WTC11 (cell line): ENCODE measurements at regions not wholly inside any gene's neighbourhood (a gene's known extent, or its start where the extent isn't known, plus 50 kb on each side); places are given as distances from the start of the nearest gene placed in this dataset.

Source experiments
- ATAC-seq: fragments of 200-7000 bp; cut with Tn5 transposase; 2 replicates; pipeline ENCODE4 v1.10.0; 2021; ENCODE audit warnings: mild to moderate bottlenecking, moderate library complexity
- CTCF ChIA-PET: fragments of 300-600 bp; sonication (Branson Sonifier 250); formaldehyde crosslinking; loops from one replicate; lab custom pipeline; 2021; ENCODE audit warnings: antibody characterized with exemption; lab: Charles Lee
- POLR2A ChIA-PET: fragments of 350-600 bp; sonication (Branson Sonifier 250); formaldehyde crosslinking; loops from one replicate; lab custom pipeline; 2021; ENCODE audit warnings: antibody characterized with exemption; lab: Charles Lee
- DNase-seq: peaks from one replicate; pipeline ENCODE4 v3.0.0; 2021; ENCODE audit warnings: low spot score
- H3K27ac Mint-ChIP-seq: 2 replicates; pipeline ENCODE4 v1.8.0; 2021; ENCODE audit warnings: mixed read lengths
- H3K27me3 Mint-ChIP-seq: 2 replicates; pipeline ENCODE4 v1.8.0; 2021; ENCODE audit warnings: low read depth, mild to moderate bottlenecking, moderate library complexity, mixed read lengths
- H3K36me3 Mint-ChIP-seq: 2 replicates; pipeline ENCODE4 v1.8.0; 2021; ENCODE audit warnings: mixed read lengths
- H3K4me1 Mint-ChIP-seq: 2 replicates; pipeline ENCODE4 v1.8.0; 2022; ENCODE audit warnings: mixed read lengths
- H3K4me3 Mint-ChIP-seq: 2 replicates; pipeline ENCODE4 v1.8.0; 2021; ENCODE audit warnings: mild to moderate bottlenecking, moderate library complexity, mixed read lengths
- H3K9me3 Mint-ChIP-seq: 2 replicates; pipeline ENCODE4 v1.8.0; 2021; ENCODE audit warnings: mixed read lengths
- ARID4B ChIP-seq: sonication (generic); formaldehyde crosslinking; IDR thresholded peaks from 2 replicates; pipeline ENCODE4 v1.8.0; 2023; ENCODE audit warnings: missing genetic modification reagents, mild to moderate bottlenecking, borderline replicate concordance
- CDX4 ChIP-seq: fragments of 250-450 bp; sonication (Bioruptor Pico); IDR thresholded peaks from 2 replicates; pipeline ENCODE4 v1.9.0; 2021; ENCODE audit warnings: moderate library complexity, mild to moderate bottlenecking, inconsistent platforms, borderline replicate concordance
- CREM ChIP-seq: sonication (generic); formaldehyde crosslinking; IDR thresholded peaks from 2 replicates; pipeline ENCODE4 v1.8.1; 2022; ENCODE audit warnings: mild to moderate bottlenecking, missing genetic modification reagents, moderate library complexity
- EMX1 ChIP-seq: fragments of 250-450 bp; sonication (Bioruptor Pico); IDR thresholded peaks from 2 replicates; pipeline ENCODE4 v1.8.0; 2021; ENCODE audit warnings: mild to moderate bottlenecking
- IRF2 ChIP-seq: sonication (generic); formaldehyde crosslinking; IDR thresholded peaks from 2 replicates; pipeline ENCODE4 v1.8.0; 2022; ENCODE audit warnings: low read depth, missing genetic modification reagents, borderline replicate concordance
- JUN ChIP-seq: sonication (generic); formaldehyde crosslinking; IDR thresholded peaks from 2 replicates; pipeline ENCODE4 v1.8.0; 2023; ENCODE audit warnings: mild to moderate bottlenecking, missing genetic modification reagents
- MXD4 ChIP-seq: fragments of 250-450 bp; sonication (Bioruptor Pico); IDR thresholded peaks from 2 replicates; pipeline ENCODE4 v1.8.0; 2021; ENCODE audit warnings: mild to moderate bottlenecking, moderate library complexity, borderline replicate concordance
- MYBL2 ChIP-seq: sonication (generic); formaldehyde crosslinking; IDR thresholded peaks from 2 replicates; pipeline ENCODE4 v1.8.1; 2023; ENCODE audit warnings: mild to moderate bottlenecking, moderate library complexity, missing genetic modification reagents
- NR1H2 ChIP-seq: sonication (generic); formaldehyde crosslinking; IDR thresholded peaks from 2 replicates; pipeline ENCODE4 v1.9.0; 2021; ENCODE audit warnings: mild to moderate bottlenecking, moderate library complexity, missing genetic modification reagents
- PRRX2 ChIP-seq: fragments of 250-450 bp; sonication (Bioruptor Pico); IDR thresholded peaks from 2 replicates; pipeline ENCODE4 v1.8.0; 2021; ENCODE audit warnings: mild to moderate bottlenecking
- SMAD4 ChIP-seq: sonication (generic); formaldehyde crosslinking; IDR thresholded peaks from 2 replicates; pipeline ENCODE4 v1.8.0; 2022; ENCODE audit warnings: mild to moderate bottlenecking, missing genetic modification reagents
- TEAD1 ChIP-seq: sonication (generic); formaldehyde crosslinking; IDR thresholded peaks from 2 replicates; pipeline ENCODE4 v1.8.0; 2022; ENCODE audit warnings: mild to moderate bottlenecking, missing genetic modification reagents
- TP53 ChIP-seq: sonication (generic); formaldehyde crosslinking; IDR thresholded peaks from 2 replicates; pipeline ENCODE4 v1.8.1; 2023; ENCODE audit warnings: mild to moderate bottlenecking, missing genetic modification reagents
- ZNF671 ChIP-seq: fragments of 250-450 bp; sonication (Bioruptor Pico); IDR thresholded peaks from 2 replicates; pipeline ENCODE4 v1.8.0; 2021; ENCODE audit warnings: mild to moderate bottlenecking
- ZSCAN18 ChIP-seq: fragments of 250-450 bp; sonication (Bioruptor Pico); IDR thresholded peaks from 2 replicates; pipeline ENCODE4 v2.1.2; 2022; ENCODE audit warnings: mild to moderate bottlenecking, moderate library complexity
- TF ChIP-seq, protein P1 (sequence below): sonication (generic); formaldehyde crosslinking; IDR thresholded peaks from 2 replicates; pipeline ENCODE4 v1.8.1; 2023; ENCODE audit warnings: mild to moderate bottlenecking, missing genetic modification reagents
- TF ChIP-seq, protein P2 (sequence below): sonication (generic); formaldehyde crosslinking; IDR thresholded peaks from 2 replicates; pipeline ENCODE4 v1.8.0; 2023; ENCODE audit warnings: missing genetic modification reagents
- TF ChIP-seq, protein P3 (sequence below): fragments of 250-450 bp; sonication (Bioruptor Pico); conservative IDR thresholded peaks from 2 replicates; pipeline ENCODE4 v1.9.0; 2021; ENCODE audit warnings: mild to moderate bottlenecking
- TF ChIP-seq, protein P4 (sequence below): sonication (generic); formaldehyde crosslinking; IDR thresholded peaks from 2 replicates; pipeline ENCODE4 v1.8.1; 2022; ENCODE audit warnings: mild to moderate bottlenecking, missing genetic modification reagents, moderate library complexity, borderline replicate concordance

- TF ChIP-seq, protein P1, sequence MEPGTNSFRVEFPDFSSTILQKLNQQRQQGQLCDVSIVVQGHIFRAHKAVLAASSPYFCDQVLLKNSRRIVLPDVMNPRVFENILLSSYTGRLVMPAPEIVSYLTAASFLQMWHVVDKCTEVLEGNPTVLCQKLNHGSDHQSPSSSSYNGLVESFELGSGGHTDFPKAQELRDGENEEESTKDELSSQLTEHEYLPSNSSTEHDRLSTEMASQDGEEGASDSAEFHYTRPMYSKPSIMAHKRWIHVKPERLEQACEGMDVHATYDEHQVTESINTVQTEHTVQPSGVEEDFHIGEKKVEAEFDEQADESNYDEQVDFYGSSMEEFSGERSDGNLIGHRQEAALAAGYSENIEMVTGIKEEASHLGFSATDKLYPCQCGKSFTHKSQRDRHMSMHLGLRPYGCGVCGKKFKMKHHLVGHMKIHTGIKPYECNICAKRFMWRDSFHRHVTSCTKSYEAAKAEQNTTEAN (CRISPR knock-in tag) = no peak
Measured at GRCh38 chr12:58250077-58250476, 308.7 kb downstream of the ATP23 start (continued).

- no peak overlapping the region for H3K27ac Mint-ChIP-seq
- TF ChIP-seq ZNF671 (CRISPR knock-in tag) = no peak
- TF ChIP-seq PRRX2 (CRISPR knock-in tag) = no peak
- no peak for TF ChIP-seq NR1H2 (CRISPR knock-in tag)
- TF ChIP-seq, protein P2, sequence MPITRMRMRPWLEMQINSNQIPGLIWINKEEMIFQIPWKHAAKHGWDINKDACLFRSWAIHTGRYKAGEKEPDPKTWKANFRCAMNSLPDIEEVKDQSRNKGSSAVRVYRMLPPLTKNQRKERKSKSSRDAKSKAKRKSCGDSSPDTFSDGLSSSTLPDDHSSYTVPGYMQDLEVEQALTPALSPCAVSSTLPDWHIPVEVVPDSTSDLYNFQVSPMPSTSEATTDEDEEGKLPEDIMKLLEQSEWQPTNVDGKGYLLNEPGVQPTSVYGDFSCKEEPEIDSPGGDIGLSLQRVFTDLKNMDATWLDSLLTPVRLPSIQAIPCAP = no peak
- TF ChIP-seq TEAD1 = no peak
- no peak for TF ChIP-seq MYBL2
- no peak for TF ChIP-seq ZSCAN18 (CRISPR knock-in tag)
- TF ChIP-seq CREM (CRISPR knock-in tag) = no peak
- no peak for TF ChIP-seq MXD4 (CRISPR knock-in tag)
- TF ChIP-seq TP53 (CRISPR knock-in tag) = no peak
- TF ChIP-seq SMAD4 = no peak
- TF ChIP-seq CDX4 (CRISPR knock-in tag) = no peak
- TF ChIP-seq, protein P3, sequence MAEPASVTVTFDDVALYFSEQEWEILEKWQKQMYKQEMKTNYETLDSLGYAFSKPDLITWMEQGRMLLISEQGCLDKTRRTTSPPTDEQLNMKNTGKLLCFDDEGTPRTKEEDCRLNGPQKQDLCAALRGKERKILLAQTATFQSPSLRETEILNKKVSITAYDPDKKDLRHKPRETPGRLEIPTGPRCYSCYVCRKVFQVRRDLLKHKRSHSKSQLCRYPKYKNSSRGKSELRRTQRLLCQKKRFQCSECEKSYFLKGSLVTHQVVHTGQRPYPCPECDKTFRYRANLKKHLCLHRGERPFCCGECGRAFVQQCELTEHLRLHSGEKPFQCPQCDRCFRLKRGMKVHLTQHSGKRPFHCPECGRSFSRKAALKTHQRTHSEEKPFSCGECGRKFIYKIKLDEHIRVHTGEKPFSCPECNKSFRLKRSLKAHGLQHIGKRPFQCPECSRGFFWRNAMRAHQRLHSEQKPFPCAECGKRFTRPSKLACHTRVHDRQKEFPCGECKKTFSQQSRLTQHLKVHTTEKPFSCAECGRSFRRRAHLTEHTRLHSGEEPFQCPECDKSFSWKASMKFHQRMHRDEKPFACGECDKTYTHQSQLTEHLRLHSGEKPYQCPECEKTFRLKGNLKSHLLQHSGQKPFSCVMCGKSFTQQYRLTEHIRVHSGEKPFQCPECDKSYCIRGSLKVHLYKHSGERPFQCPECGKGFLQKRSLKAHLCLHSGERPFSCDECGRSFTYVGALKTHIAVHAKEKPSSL (CRISPR knock-in tag) = no peak
- no peak for TF ChIP-seq EMX1 (CRISPR knock-in tag)
- TF ChIP-seq, protein P4, sequence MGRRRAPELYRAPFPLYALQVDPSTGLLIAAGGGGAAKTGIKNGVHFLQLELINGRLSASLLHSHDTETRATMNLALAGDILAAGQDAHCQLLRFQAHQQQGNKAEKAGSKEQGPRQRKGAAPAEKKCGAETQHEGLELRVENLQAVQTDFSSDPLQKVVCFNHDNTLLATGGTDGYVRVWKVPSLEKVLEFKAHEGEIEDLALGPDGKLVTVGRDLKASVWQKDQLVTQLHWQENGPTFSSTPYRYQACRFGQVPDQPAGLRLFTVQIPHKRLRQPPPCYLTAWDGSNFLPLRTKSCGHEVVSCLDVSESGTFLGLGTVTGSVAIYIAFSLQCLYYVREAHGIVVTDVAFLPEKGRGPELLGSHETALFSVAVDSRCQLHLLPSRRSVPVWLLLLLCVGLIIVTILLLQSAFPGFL = no peak
- TF ChIP-seq ARID4B (CRISPR knock-in tag) = no peak
- no peak for TF ChIP-seq JUN
- TF ChIP-seq IRF2 (CRISPR knock-in tag) = no peak
- peaks cover 2% of the 10 kb centered on the region; the same call in 1 of the 2 replicates for H3K27me3 Mint-ChIP-seq
- CTCF ChIA-PET = interaction anchor here (0.5 kb wide), 1 partner anchor 146 kb away, joined by 3 read pairs; no protein-coding TSS in a partner anchor
- no peak for DNase-seq
- ATAC-seq = no peak
- H3K36me3 Mint-ChIP-seq = no peaks in the 10 kb centered on the region
- POLR2A ChIA-PET = no interaction called here
- peaks cover 9% of the 10 kb centered on the region for H3K9me3 Mint-ChIP-seq
- no peak overlapping the region for H3K4me3 Mint-ChIP-seq
- H3K4me1 Mint-ChIP-seq = peaks cover 3% of the 10 kb centered on the region; the same call in 1 of the 2 replicates
Measured at GRCh38 chr12:58252914-58253313, 311.5 kb downstream of the ATP23 start.
